SU-DHL-6 (cell line): ENCODE measurements at regions not wholly inside any gene's neighbourhood (a gene's known extent, or its start where the extent isn't known, plus 50 kb on each side); places are given as distances from the start of the nearest gene placed in this dataset.

Experiments used
- H2AFZ ChIP-seq: fragments of 200-600 bp; sonication (generic); 2 replicates; pipeline ENCODE4 v1.6.1; 2014; ENCODE audit warnings: low read depth, mild to moderate bottlenecking, moderate library complexity, mixed read lengths, antibody characterized with exemption, low read length; ENCODE audit not compliant: severe bottlenecking
- H3F3A ChIP-seq: fragments of 200-600 bp; shearing (Covaris generic); 2 replicates; pipeline ENCODE4 v1.6.0; 2016; ENCODE audit warnings: antibody characterized with exemption, mild to moderate bottlenecking; ENCODE audit not compliant: insufficient read depth
- H3K27ac ChIP-seq: fragments of 200-600 bp; sonication (generic); 2 replicates; pipeline ENCODE4 v1.5.1; 2016; ENCODE audit warnings: low read depth, mild to moderate bottlenecking, low read length, moderate library complexity, mixed read lengths
- H3K27me3 ChIP-seq: fragments of 200-600 bp; sonication (generic), shearing (Covaris generic); 2 replicates; pipeline ENCODE4 v1.6.0; 2014; ENCODE audit warnings: mild to moderate bottlenecking, low read length
- H3K36me3 ChIP-seq: fragments of 200-600 bp; sonication (generic); 2 replicates; pipeline ENCODE4 v1.6.1; 2014; ENCODE audit warnings: mild to moderate bottlenecking, low read length, mixed read lengths
- H3K4me2 ChIP-seq: fragments of 300-600, 200-600 bp; shearing (Covaris generic), sonication (generic); 2 replicates; pipeline ENCODE4 v1.6.0; 2014; ENCODE audit warnings: low read length, low read depth, mild to moderate bottlenecking; ENCODE audit not compliant: poor library complexity, severe bottlenecking
- H3K4me3 ChIP-seq: fragments of 200-600 bp; sonication (generic); 2 replicates; pipeline ENCODE4 v1.5.1; 2014; ENCODE audit warnings: antibody characterized with exemption, low read length, mild to moderate bottlenecking, mixed read lengths; ENCODE audit not compliant: insufficient read depth, poor library complexity, severe bottlenecking
- H3K79me2 ChIP-seq: fragments of 200-600 bp; sonication (generic); 2 replicates; pipeline ENCODE4 v1.6.1; 2014; ENCODE audit warnings: mild to moderate bottlenecking, low read length, moderate library complexity; ENCODE audit not compliant: insufficient read depth
- H3K9ac ChIP-seq: fragments of 200-600 bp; sonication (generic); 2 replicates; pipeline ENCODE4 v1.7.0; 2014; ENCODE audit warnings: mild to moderate bottlenecking, low read length
- H3K9me2 ChIP-seq: fragments of 200-600 bp; sonication (generic); replicated peaks from 2 replicates; pipeline ENCODE4 v1.6.1; 2014; ENCODE audit warnings: low read length; ENCODE audit not compliant: insufficient read depth
- H3K9me3 ChIP-seq: fragments of 200-600 bp; sonication (generic); 2 replicates; pipeline ENCODE4 v1.6.1; 2014; ENCODE audit warnings: low read length, mixed read lengths; ENCODE audit not compliant: insufficient read depth
- H4K20me1 ChIP-seq: fragments of 200-600 bp; sonication (generic); 2 replicates; pipeline ENCODE4 v1.6.1; 2014; ENCODE audit warnings: low read depth, mild to moderate bottlenecking, antibody characterized with exemption, low read length, moderate library complexity, mixed read lengths
- EZH2phosphoT487 ChIP-seq: fragments of 200-600 bp; sonication (generic), shearing (Covaris generic); conservative IDR thresholded peaks from 2 replicates; pipeline ENCODE4 v1.6.1; 2018; ENCODE audit warnings: mild to moderate bottlenecking, antibody characterized with exemption, low read length, moderate library complexity, mixed read lengths
- TF ChIP-seq, protein P1 (sequence below): fragments of 200-600 bp; sonication (generic); IDR thresholded peaks from one replicate; pipeline ENCODE4 v1.5.1; 2017; ENCODE audit warnings: antibody characterized with exemption, mild to moderate bottlenecking, low read length, moderate library complexity; ENCODE audit not compliant: insufficient read depth, poor library complexity, severe bottlenecking

DNA sequence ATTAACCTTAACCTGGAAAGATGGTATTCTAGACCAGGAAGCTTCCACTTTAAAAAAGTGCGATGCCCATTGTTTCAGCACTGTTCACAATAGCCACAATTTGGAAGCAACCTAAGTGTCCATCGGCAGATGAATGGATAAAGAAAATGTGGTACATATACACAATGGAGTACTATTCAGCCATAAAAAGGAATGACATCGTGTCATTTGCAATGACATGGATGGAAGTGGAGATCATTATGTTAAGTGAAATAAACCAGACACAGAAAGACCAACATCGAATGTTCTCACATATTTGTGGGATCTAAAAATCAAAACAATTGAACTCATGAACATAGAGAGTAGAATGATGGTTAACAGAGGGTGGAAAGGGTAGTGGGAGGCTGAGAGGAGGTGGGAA, 94.2 kb downstream of the NR2F2 start:
- Histone ChIP-seq H3K9ac (no peak overlapping the region), H3K27ac (no peak overlapping the region), H3K27me3 (no peaks in the 10 kb centered on the region), H3F3A (no peaks in the 10 kb centered on the region), H3K79me2 (no peaks in the 10 kb centered on the region), H4K20me1 (no peaks in the 10 kb centered on the region), H3K9me2 (no peaks in the 10 kb centered on the region), H3K4me3 (no peak overlapping the region), H3K36me3 (no peaks in the 10 kb centered on the region), H3K9me3 (no peaks in the 10 kb centered on the region), H2AFZ (no peak overlapping the region), H3K4me2 (no peak overlapping the region)
- no peak for TF ChIP-seq EZH2phosphoT487
- TF ChIP-seq, protein P1, sequence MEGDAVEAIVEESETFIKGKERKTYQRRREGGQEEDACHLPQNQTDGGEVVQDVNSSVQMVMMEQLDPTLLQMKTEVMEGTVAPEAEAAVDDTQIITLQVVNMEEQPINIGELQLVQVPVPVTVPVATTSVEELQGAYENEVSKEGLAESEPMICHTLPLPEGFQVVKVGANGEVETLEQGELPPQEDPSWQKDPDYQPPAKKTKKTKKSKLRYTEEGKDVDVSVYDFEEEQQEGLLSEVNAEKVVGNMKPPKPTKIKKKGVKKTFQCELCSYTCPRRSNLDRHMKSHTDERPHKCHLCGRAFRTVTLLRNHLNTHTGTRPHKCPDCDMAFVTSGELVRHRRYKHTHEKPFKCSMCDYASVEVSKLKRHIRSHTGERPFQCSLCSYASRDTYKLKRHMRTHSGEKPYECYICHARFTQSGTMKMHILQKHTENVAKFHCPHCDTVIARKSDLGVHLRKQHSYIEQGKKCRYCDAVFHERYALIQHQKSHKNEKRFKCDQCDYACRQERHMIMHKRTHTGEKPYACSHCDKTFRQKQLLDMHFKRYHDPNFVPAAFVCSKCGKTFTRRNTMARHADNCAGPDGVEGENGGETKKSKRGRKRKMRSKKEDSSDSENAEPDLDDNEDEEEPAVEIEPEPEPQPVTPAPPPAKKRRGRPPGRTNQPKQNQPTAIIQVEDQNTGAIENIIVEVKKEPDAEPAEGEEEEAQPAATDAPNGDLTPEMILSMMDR = no peak

DNA sequence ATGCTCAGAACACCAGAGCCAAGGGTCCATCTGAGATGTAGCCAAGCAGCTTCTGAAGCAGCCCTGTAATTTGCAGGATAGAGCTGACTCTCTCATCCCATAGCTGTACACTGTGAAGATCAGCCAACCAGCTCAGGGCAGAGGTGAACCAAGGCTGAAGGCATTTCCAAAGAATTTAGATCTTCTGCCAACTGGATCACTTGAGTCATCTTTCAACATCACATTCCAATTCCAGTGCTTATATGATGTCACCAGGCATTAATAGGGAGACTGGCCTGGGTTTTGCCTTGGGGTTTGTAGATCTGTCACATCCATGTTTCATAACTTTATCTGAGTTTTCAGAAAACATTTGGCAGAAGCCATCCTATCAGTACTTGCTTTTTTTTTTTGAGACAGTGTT, 98.2 kb downstream of the NR2F2 start:
- Histone ChIP-seq H3K79me2 (no peaks in the 10 kb centered on the region), H4K20me1 (no peaks in the 10 kb centered on the region), H2AFZ (no peak overlapping the region), H3K27ac (no peak overlapping the region), H3K9me2 (no peaks in the 10 kb centered on the region), H3K4me3 (no peak overlapping the region), H3K9ac (no peak overlapping the region), H3K36me3 (no peaks in the 10 kb centered on the region), H3K4me2 (no peak overlapping the region), H3K9me3 (no peaks in the 10 kb centered on the region), H3F3A (no peaks in the 10 kb centered on the region), H3K27me3 (no peaks in the 10 kb centered on the region)
- TF ChIP-seq EZH2phosphoT487 = no peak
- TF ChIP-seq, protein P1 = no peak

DNA sequence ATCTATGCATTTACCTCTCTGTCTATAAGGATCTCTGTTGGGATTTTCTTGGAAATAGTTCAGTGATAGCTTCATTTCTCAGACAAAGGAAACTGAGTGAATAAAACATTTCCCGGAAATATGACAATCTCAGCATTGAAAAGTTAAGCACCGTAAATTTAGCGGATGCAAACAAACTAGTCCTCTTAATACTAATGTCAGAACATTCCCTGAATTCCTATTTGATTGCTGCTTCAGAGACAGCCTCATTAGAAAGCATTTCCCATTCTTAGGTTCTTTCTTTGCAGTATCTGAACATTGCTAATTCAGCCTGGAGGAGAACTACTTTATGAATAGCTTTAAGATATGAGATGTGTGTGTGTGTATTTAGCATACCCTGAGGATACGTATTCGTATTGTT, 101.3 kb downstream of the NR2F2 start:
- Histone ChIP-seq H2AFZ (no peak overlapping the region), H3K9ac (no peak overlapping the region), H3K9me3 (no peaks in the 10 kb centered on the region), H3K79me2 (no peaks in the 10 kb centered on the region), H3F3A (no peaks in the 10 kb centered on the region), H4K20me1 (no peaks in the 10 kb centered on the region), H3K27me3 (no peaks in the 10 kb centered on the region), H3K9me2 (no peaks in the 10 kb centered on the region), H3K4me2 (no peak overlapping the region), H3K27ac (no peak overlapping the region), H3K36me3 (no peaks in the 10 kb centered on the region), H3K4me3 (no peak overlapping the region)
- no peak for TF ChIP-seq EZH2phosphoT487

DNA sequence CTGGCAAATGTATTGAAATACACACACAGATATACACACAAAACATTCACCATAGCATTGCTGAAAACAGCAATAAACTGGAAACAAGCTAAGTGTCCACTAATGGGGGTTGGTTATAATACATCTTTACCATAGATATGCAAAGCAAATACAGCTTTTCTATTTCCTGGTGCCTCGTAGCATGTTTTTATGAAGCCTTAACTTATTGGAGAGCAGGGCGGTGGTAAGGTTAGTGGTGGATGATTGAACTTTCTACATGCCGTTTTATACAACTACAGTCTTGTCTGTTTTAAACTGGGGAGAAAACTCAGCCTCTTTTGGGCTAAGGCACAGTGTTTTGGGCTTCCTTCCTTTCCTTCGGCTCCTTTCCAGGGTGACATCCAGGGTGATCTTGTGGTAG, 104.5 kb downstream of the NR2F2 start:
- no peak for TF ChIP-seq EZH2phosphoT487
- TF ChIP-seq, protein P1 = no peak
- no peaks in the 10 kb centered on the region for H3K9me3 ChIP-seq
- no peak overlapping the region for H3K4me3 ChIP-seq
- no peaks in the 10 kb centered on the region for H3K79me2 ChIP-seq
- H3K27ac ChIP-seq = no peak overlapping the region
- H3K9me2 ChIP-seq = no peaks in the 10 kb centered on the region
- H3K9ac ChIP-seq = no peak overlapping the region
- no peak overlapping the region for H2AFZ ChIP-seq
- H4K20me1 ChIP-seq = no peaks in the 10 kb centered on the region
- H3K27me3 ChIP-seq = no peaks in the 10 kb centered on the region
- H3K36me3 ChIP-seq = no peaks in the 10 kb centered on the region
- no peaks in the 10 kb centered on the region for H3F3A ChIP-seq
- H3K4me2 ChIP-seq = no peak overlapping the region
